ENCODE measurements at regions not wholly inside any gene's neighbourhood (a gene's known extent, or its start where the extent isn't known, plus 50 kb on each side); places are given as distances from the start of the nearest gene placed in this dataset.

- TF ChIP-seq POLR2A (IDR thresholded peaks at IDR 0.05) (no peak), CTCF (IDR thresholded peaks at IDR 0.05) (no peak)
Observed at GRCh38 chr5:98296426-98296825, 477.0 kb upstream of the RGMB start.

All from uterus (tissue), 2 donors.